ES-I3 (cell line): ENCODE measurements at regions not wholly inside any gene's neighbourhood (a gene's known extent, or its start where the extent isn't known, plus 50 kb on each side); places are given as distances from the start of the nearest gene placed in this dataset.
"Not testable (repeated sequence)": the region's sequence is repeated elsewhere in the genome, so short reads cannot be mapped to it uniquely, and the experiment has no call there.

Experiments used
- H3K36me3 ChIP-seq: 2 replicates; pipeline ENCODE4 v1.6.1; 2013; ENCODE audit warnings: mild to moderate bottlenecking, low read length, control low read depth, moderate library complexity; ENCODE audit not compliant: insufficient read depth
- H3K4me1 ChIP-seq: 2 replicates; pipeline ENCODE4 v1.6.1; 2013; ENCODE audit warnings: mild to moderate bottlenecking, control low read depth, low read length; ENCODE audit not compliant: insufficient read depth
- H3K9ac ChIP-seq: 2 replicates; pipeline ENCODE4 v1.6.1; 2013; ENCODE audit warnings: low read depth, mild to moderate bottlenecking, low read length, moderate library complexity
- H3K9me3 ChIP-seq: 2 replicates; pipeline ENCODE4 v1.6.1; 2013; ENCODE audit warnings: mild to moderate bottlenecking, low read length, moderate library complexity; ENCODE audit not compliant: control insufficient read depth, insufficient read depth

DNA sequence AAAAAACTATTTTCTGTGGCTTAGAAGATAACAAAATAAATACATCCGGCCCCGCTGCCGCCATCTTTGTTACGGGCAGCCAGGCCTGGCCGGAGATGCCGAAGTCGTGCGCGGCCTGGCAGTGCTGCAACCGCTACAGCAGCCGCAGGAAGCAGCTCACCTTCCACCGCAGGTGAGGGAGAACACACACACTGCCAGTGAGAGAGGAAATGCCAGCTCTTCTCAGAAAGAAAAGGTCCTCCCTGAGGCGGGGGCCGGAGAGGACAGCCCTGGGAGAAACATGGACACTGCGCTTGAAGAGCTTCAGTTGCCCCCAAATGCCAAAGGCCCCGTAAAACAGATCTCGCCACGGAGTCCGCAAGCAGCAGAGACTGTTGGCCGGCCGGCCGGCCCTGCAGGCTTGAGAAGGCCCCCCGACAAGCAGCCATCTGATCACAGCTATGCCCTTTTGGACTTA is 323.2 kb downstream of the AMY1C start:
- no peaks in the 10 kb centered on the region for H3K4me1 ChIP-seq
- no peak overlapping the region for H3K9ac ChIP-seq
- H3K9me3 ChIP-seq: no peaks in the 10 kb centered on the region
- H3K36me3 ChIP-seq: no peaks in the 10 kb centered on the region

DNA sequence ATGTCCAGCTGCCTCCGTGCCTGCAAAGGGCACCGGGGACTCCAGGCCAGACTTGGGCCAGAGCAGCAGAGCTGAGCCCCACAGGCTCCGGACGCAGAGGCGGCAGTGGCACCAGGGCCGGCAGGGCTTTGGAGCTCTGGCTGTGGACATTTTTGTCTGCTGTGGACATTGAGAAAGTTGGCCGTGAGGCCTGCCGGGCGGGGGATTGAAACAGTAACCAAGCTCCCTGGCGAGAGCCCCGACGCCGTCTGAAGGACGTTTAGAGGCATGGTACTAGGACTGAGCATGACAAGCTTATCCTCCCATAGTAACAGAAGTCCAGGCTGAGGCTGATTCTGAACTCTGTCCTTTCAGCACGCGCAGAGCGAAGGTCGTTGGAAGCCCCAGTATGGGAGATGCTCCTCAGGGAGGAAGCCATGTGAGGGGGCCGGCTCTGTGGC is 323.8 kb downstream of the AMY1C start:
- Histone ChIP-seq H3K4me1 (no peaks in the 10 kb centered on the region), H3K36me3 (no peaks in the 10 kb centered on the region), H3K9ac (no peak overlapping the region), H3K9me3 (no peaks in the 10 kb centered on the region)

DNA sequence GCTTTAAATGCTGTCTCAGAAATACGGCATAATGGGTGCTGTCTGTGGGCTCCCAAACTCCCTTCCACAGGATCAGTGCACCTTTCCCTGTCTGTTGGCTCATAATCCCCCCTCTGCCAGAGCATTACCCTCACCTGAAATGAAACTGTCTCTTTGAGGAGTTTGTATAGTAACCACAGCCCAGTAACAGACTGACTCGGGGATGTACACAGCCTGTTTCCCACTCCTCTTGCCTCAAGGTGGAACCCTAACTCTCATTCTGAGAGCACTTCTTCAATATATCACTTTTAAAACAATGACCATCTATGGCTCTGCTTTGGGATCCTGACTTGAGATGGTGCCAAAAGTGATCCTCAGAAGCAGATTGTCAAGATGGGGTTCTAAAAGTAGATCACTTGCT is 332.5 kb downstream of the AMY1C start:
- Histone ChIP-seq H3K9me3 (no peaks in the 10 kb centered on the region), H3K4me1 (no peaks in the 10 kb centered on the region), H3K9ac (no peak overlapping the region), H3K36me3 (no peaks in the 10 kb centered on the region)

DNA sequence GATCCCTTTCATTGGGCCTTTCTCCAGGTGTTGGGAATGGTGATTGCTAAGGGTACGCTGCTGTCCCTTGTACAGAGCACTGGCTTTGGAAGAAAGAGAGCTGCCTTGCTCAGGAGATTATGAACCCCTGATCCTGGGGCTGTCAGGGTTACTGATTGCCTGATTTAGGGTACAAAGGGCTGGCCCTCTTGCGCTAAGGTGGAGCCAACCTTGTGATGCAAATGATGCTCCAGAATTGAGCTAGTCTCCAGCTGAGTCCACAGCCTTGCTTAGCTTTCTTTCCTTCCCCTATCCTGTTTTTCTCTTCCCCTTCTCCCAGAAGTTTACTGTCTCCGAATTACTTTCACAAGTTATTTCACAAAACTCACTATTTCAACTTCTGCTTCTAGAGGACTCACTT is 334.7 kb downstream of the AMY1C start:
- Histone ChIP-seq H3K9me3 (no peaks in the 10 kb centered on the region), H3K4me1 (no peaks in the 10 kb centered on the region), H3K9ac (no peak overlapping the region), H3K36me3 (no peaks in the 10 kb centered on the region)

DNA sequence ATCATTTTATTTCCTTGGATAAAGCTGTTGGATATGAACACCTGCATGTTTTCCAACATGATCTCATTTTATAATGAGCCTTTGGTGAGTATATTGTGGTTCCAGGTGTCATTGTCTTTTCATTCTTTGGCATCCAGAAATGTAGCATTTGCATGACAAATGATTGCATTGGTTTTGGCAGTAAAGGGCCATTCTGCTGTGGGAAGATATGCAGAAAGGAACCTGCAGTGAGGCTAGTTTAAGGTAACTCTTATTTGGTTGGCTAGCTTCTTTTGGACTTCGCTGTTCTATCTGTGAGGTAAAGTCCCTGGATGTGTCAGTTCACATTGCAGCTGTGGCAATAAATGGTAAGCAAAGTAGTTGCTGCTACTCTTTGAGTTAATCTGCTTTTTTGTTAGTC is 343.0 kb downstream of the AMY1C start:
- H3K36me3 ChIP-seq: no peaks in the 10 kb centered on the region
- H3K9me3 ChIP-seq: no peaks in the 10 kb centered on the region
- H3K9ac ChIP-seq: no peak overlapping the region
- H3K4me1 ChIP-seq: peaks cover 6% of the 10 kb centered on the region; the same call in 1 of the 2 replicates

DNA sequence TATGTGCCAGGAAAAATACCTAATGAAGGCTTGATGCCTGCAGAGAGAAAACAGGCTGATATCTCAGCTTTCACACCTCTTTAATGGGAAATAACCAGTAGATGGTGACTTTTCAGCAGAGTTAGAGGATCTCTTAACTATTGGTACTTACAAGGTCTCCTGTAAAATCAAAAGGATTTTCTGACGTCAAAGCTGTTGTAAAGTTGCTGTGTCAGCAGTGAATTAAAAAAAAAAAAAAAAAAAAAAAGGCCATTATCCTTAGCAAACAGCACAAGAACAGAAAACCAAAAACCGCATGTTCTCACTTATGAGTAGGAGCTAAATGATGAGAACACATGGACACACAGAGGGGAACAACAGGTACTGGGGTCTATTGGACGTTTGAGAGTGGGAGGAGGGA is 349.1 kb downstream of the AMY1C start:
- Histone ChIP-seq H3K9ac (no peak overlapping the region), H3K36me3 (no peaks in the 10 kb centered on the region), H3K9me3 (no peaks in the 10 kb centered on the region), H3K4me1 (no peaks in the 10 kb centered on the region)

DNA sequence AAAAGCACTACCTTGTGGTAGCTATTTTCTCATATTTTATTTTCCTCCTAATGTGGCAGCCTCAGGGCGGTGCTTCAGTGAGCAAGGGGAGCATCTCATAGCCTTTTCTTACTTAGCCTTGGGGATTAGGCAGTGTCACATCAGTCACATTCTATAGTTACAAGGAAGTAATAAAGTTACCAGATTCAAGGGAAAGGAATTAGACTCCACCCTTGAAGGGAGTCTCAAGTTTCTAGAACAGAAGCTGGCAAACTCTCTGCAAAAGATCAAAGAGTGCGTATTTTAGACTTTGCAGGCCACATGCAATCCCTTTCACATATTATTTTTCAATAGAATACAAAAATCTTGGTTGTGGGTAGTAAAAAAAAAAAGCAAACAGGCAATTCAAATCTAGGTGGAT is 350.4 kb downstream of the AMY1C start:
- no peak overlapping the region for H3K9ac ChIP-seq
- no peaks in the 10 kb centered on the region for H3K4me1 ChIP-seq
- no peaks in the 10 kb centered on the region for H3K36me3 ChIP-seq
- no peaks in the 10 kb centered on the region for H3K9me3 ChIP-seq

DNA sequence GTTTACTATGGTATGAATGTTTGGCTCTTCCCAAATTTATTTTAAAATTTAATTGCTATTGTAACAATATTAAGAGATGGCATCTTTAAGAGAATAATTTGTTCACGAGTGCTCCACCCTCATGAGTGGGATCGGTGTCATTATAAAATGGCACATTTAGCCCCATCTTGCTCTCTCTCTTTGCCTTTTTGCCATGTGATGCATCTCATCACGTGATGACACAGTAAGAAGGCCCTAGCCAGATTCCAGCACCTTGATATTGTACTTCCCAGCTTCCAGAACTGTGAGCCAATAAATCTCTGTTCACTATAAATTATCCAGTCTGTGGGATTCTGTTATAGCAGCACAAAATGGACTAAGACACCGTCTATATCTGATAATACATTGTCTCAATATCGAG is 355.8 kb downstream of the AMY1C start:
- Histone ChIP-seq H3K9ac (no peak overlapping the region), H3K9me3 (no peaks in the 10 kb centered on the region), H3K36me3 (no peaks in the 10 kb centered on the region), H3K4me1 (no peaks in the 10 kb centered on the region)

DNA sequence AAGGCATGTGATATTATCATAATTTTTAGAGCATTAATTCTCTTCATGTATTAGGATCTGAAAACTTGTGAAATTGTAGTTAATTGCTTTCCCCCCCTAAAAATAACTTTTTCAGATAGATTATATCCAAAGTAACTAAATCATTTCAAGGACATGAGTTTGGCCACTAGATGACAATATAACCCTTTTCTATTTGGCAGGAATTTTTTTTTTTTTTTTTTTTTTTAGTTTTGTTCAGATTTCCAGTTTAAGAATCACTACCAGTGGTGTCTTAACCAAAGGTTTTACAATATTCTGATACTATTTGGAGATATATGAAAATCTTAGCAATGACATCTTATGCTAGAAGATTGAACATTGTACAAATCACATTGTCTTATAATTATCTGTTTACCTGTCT is 370.8 kb downstream of the AMY1C start:
- H3K9ac ChIP-seq: no peak overlapping the region
- no peaks in the 10 kb centered on the region for H3K36me3 ChIP-seq
- H3K4me1 ChIP-seq: peaks cover 5% of the 10 kb centered on the region
- H3K9me3 ChIP-seq: no peaks in the 10 kb centered on the region

DNA sequence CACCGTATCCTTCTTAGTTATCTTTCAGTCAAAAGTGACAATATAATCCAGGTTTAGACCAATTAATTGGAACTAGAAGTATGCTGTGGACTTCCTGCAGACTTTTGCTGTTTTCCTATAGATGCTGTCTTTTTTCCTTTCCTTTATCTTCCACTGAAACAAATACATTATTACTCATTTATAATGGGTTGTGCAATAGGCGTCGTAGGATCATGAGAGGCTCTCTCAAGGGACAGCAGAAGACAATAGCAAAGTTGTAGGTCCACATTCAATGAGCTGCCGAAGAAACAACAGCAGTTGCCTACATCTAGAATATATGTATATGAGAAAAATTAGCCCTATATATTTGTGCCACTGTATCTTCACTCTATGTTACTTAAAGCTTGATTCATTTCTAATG is 371.6 kb downstream of the AMY1C start:
- Histone ChIP-seq H3K4me1 (peaks cover 6% of the 10 kb centered on the region), H3K36me3 (no peaks in the 10 kb centered on the region), H3K9ac (no peak overlapping the region), H3K9me3 (no peaks in the 10 kb centered on the region)

DNA sequence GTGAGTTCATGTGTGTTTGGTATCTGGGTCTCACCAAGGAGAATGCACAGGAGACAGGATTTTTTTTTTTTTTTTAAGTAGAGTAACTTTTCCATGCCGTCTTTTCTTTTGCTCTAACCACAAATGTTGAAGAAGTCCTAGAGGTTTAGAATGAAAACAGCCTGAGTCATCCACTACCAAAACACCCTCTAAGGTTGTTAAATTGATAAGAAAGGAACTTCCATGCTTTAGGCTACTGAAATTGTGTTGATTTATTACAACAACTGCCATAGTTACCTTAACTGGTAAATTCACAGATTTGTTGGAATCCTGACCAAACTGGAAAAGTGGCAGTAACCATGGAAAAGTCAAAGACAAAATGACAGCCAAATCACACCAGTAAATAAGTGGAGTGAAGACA is 375.6 kb downstream of the AMY1C start:
- Histone ChIP-seq H3K9me3 (no peaks in the 10 kb centered on the region), H3K36me3 (no peaks in the 10 kb centered on the region), H3K9ac (no peak overlapping the region), H3K4me1 (peaks cover 6% of the 10 kb centered on the region)

DNA sequence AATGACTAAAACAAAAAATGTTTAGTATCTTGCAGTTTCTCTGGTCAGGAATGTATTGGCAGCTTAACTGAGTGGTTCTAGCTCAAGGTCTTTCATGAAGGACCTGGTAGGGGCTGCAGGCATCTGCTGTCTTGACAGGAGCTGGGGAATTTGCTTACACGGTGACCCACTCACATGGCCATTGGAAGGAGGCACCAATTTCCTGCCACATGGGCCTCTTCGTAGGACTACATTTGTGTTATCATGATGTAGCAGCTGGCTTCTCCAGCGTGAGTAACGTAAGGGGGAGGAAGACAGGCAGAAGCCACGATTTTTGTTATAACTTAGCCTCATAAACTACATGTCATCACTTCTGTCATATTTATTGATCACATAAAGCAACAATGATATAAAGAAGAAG is 376.3 kb downstream of the AMY1C start:
- Histone ChIP-seq H3K36me3 (no peaks in the 10 kb centered on the region), H3K4me1 (peaks cover 6% of the 10 kb centered on the region), H3K9me3 (no peaks in the 10 kb centered on the region), H3K9ac (no peak overlapping the region)

DNA sequence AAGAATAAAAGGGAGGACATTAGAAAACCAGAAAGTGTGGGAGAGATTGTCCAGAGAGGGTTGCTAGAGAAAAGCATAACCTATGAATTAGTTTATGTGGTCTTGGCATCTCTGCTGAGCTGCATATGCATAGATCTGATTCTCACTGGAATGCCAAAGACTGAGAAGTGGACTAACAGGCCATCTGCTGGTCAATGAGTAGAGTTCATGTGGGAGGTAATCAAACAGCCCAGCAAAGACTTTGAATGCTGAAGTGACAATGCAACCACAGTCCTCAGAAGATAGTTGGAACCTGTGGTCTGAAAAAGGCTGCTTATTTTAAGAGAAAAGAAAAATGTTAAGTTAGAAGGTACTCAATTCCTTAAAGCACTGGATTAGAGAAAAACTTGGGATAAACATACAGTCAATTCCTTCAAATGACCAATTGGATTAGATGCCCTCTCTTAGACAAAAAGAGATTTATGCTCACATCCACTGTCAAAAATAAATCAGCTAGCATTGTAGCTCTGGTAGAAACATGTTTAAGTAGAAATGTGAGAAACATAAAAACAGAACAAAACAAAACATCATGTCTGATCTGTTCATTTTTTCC is 382.8 kb downstream of the AMY1C start:
- H3K9me3 ChIP-seq: no peaks in the 10 kb centered on the region
- H3K9ac ChIP-seq: no peak overlapping the region
- H3K36me3 ChIP-seq: no peaks in the 10 kb centered on the region
- peaks cover 26% of the 10 kb centered on the region for H3K4me1 ChIP-seq

DNA sequence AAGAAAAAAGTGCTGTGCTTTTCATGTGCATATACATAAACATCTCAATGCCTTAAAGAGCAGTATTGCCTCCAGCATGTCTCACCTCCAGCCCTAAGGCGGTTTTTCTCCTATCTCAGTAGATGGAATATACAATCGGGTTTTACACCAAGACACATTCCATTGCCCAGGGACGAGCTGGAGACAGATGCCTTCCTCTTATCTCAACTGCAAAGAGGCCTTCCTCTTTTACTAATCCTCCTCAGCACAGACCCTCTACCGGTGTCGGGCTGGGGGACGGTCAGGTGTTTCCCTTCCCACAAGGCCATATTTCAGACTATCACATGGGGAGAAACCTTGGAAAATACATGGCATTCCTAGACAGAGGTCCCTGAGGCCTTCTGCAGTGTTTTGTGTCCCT is 385.3 kb downstream of the AMY1C start:
- not testable (repeated sequence) for H3K9me3 ChIP-seq, H3K9ac ChIP-seq, H3K36me3 ChIP-seq
- H3K4me1 ChIP-seq: peaks cover 26% of the 10 kb centered on the region

DNA sequence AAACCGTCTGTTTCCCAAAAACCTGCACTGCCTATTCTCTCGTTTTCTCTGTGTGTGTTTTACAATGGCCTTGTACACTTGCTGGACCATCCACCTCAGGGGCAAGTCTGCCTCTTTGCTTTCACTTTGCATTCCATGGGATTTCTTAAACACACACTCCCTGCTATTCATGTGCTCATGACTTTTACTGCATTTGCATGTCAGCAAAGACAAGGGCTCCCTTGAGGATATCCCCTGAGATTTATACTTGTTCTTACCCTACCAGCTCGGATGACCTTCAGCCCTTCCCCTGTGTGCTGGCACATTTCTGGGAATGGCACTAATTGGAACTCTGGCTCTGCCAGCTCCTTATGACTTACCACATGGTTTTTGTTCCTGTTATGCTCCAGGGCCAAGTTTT is 386.9 kb downstream of the AMY1C start:
- H3K36me3 ChIP-seq: no peaks in the 10 kb centered on the region
- no peaks in the 10 kb centered on the region for H3K9me3 ChIP-seq
- peaks cover 26% of the 10 kb centered on the region for H3K4me1 ChIP-seq
- no peak overlapping the region for H3K9ac ChIP-seq

DNA sequence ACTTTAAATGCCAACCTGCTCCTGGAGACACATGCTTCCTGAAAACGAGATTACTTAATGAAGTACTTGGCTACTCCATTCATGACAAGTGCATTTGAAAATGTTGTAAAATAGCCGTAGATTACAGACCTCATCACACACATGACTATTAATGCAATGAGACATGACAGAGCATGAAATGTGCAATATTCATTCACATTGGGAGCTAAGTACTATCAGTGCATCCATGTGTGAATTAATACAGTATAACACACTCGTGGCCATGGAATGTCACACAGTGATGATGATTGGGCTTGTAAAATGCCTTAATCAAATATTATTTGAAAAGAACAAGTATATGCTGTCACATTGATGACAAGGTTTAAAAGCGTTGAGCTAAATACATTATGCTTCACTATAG is 407.0 kb downstream of the AMY1C start:
- Histone ChIP-seq H3K9me3 (no peaks in the 10 kb centered on the region), H3K36me3 (no peaks in the 10 kb centered on the region), H3K9ac (no peak overlapping the region), H3K4me1 (no peaks in the 10 kb centered on the region)
